Fibroblast of lung (primary cell): ENCODE measurements at regions not wholly inside any gene's neighbourhood (a gene's known extent, or its start where the extent isn't known, plus 50 kb on each side); places are given as distances from the start of the nearest gene placed in this dataset.

Experiments
- DNase-seq, 2 donors: peaks; one replicate each; pipeline versions ENCODE4 v3.0.0 to v3.0.0-alpha.2; 2010; ENCODE audit warnings: low read depth in 2 of 2
- H2AFZ ChIP-seq: 2 replicates; pipeline ENCODE4 v1.5.1; 2012; ENCODE audit warnings: low read length, control low read depth, inconsistent platforms
- H3K27ac ChIP-seq: 2 replicates; pipeline ENCODE4 v1.5.1; 2011; ENCODE audit warnings: low read length, control low read depth; ENCODE audit not compliant: insufficient read depth
- H3K27me3 ChIP-seq: 2 replicates; pipeline ENCODE4 v1.5.1; 2011; ENCODE audit warnings: mild to moderate bottlenecking, low read length; ENCODE audit not compliant: control insufficient read depth, insufficient read depth
- H3K36me3 ChIP-seq: 2 replicates; pipeline ENCODE4 v1.5.1; 2011; ENCODE audit warnings: low read length; ENCODE audit not compliant: control insufficient read depth, insufficient read depth
- H3K4me1 ChIP-seq: 2 replicates; pipeline ENCODE4 v1.5.1; 2011; ENCODE audit warnings: low read length; ENCODE audit not compliant: control insufficient read depth, insufficient read depth; ENCODE audit errors: extremely low read depth
- H3K4me2 ChIP-seq: 2 replicates; pipeline ENCODE4 v1.5.1; 2011; ENCODE audit warnings: low read length, control low read depth; ENCODE audit not compliant: insufficient read depth; ENCODE audit errors: extremely low read depth
- H3K4me3 ChIP-seq, 4 experiments: fragments of 200-600 bp in 1 of 4; sonication (generic) in 1 of 4; replicated peaks in 1 of 4; 2 replicates each; pipeline ENCODE4 v1.5.1; 2011 to 2016; ENCODE audit warnings: low read length in 4 of 4, low read depth in 3 of 4, mild to moderate bottlenecking in 3 of 4, control low read depth in 2 of 4, inconsistent platforms in 1 of 4, mixed read lengths in 1 of 4; ENCODE audit not compliant: insufficient read depth in 1 of 4; ENCODE audit errors: control extremely low read depth in 1 of 4
- H3K79me2 ChIP-seq: 2 replicates; pipeline ENCODE4 v1.5.1; 2012; ENCODE audit warnings: mild to moderate bottlenecking, low read length, inconsistent platforms; ENCODE audit not compliant: control insufficient read depth, insufficient read depth
- H3K9ac ChIP-seq: 2 replicates; pipeline ENCODE4 v1.5.1; 2011; ENCODE audit warnings: mild to moderate bottlenecking, low read length, control low read depth; ENCODE audit not compliant: insufficient read depth
- H3K9me3 ChIP-seq: 2 replicates; pipeline ENCODE4 v1.5.1; 2012; ENCODE audit warnings: low read depth, low read length; ENCODE audit not compliant: control insufficient read depth, insufficient read depth
- H4K20me1 ChIP-seq: 2 replicates; pipeline ENCODE4 v1.5.1; 2011; ENCODE audit warnings: low read length; ENCODE audit not compliant: control insufficient read depth, insufficient read depth; ENCODE audit errors: extremely low read depth
- CTCF ChIP-seq, 2 donors: IDR thresholded peaks in 1 of 2; conservative IDR thresholded peaks in 1 of 2; 1 replicate in 1 of 2; 2 replicates in 1 of 2; pipeline ENCODE4 v1.5.1; 2011 to 2012; ENCODE audit warnings: low read length in 2 of 2, control low read depth in 1 of 2, inconsistent platforms in 1 of 2, low read depth in 1 of 2, mild to moderate bottlenecking in 1 of 2
- EZH2 ChIP-seq: IDR thresholded peaks from 2 replicates; pipeline ENCODE4 v1.5.1; 2012; ENCODE audit warnings: low read length, control low read depth, mild to moderate bottlenecking; ENCODE audit errors: missing control alignments

- Histone ChIP-seq H3K4me1 (no peaks in the 10 kb centered on the region), H3K9me3 (no peaks in the 10 kb centered on the region), H3K4me2 (no peak overlapping the region), H4K20me1 (no peaks in the 10 kb centered on the region), H3K27me3 (no peaks in the 10 kb centered on the region), H3K4me3 (no peak overlapping the region), H3K9ac (no peak overlapping the region), H3K79me2 (no peaks in the 10 kb centered on the region), H3K27ac (no peak overlapping the region), H2AFZ (no peak overlapping the region), H3K36me3 (no peaks in the 10 kb centered on the region)
- no peak for DNase-seq
- TF ChIP-seq EZH2 = no peak
- TF ChIP-seq CTCF (conservative IDR thresholded peaks at IDR 0.05 in 1 of 2, IDR thresholded peaks at IDR 0.05 in 1 of 2; ENCODE audit: low read depth in 1 of 2, low read length in 2 of 2) = no peak
These were observed 771.7 kb upstream of the ADGRB3 start for GRCh38 chr6:67863346-67863745.

GRCh38 chr6:67854098-67854497 lies 781.0 kb upstream of the ADGRB3 start:
- Histone ChIP-seq H4K20me1 (no peaks in the 10 kb centered on the region), H3K27ac (no peak overlapping the region), H3K79me2 (no peaks in the 10 kb centered on the region), H3K36me3 (no peaks in the 10 kb centered on the region), H3K4me2 (no peak overlapping the region), H3K4me1 (no peaks in the 10 kb centered on the region), H3K27me3 (no peaks in the 10 kb centered on the region), H2AFZ (no peak overlapping the region), H3K4me3 (no peak overlapping the region), H3K9ac (no peak overlapping the region), H3K9me3 (no peaks in the 10 kb centered on the region)
- TF ChIP-seq EZH2 = no peak
- TF ChIP-seq CTCF (conservative IDR thresholded peaks at IDR 0.05 in 1 of 2, IDR thresholded peaks at IDR 0.05 in 1 of 2; ENCODE audit: low read depth in 1 of 2, low read length in 2 of 2) = no peak
- peak in 1 of 2 donors; percentile 11 for DNase-seq

GRCh38 chr6:67839818-67840217 lies 795.3 kb upstream of the ADGRB3 start:
- Histone ChIP-seq H4K20me1 (no peaks in the 10 kb centered on the region), H3K4me3 (no peak overlapping the region), H3K27me3 (no peaks in the 10 kb centered on the region), H3K4me1 (no peaks in the 10 kb centered on the region), H2AFZ (no peak overlapping the region), H3K9ac (no peak overlapping the region), H3K9me3 (no peaks in the 10 kb centered on the region), H3K36me3 (no peaks in the 10 kb centered on the region), H3K79me2 (no peaks in the 10 kb centered on the region), H3K27ac (no peak overlapping the region), H3K4me2 (no peak overlapping the region)
- TF ChIP-seq EZH2 = no peak
- no peak for TF ChIP-seq CTCF (conservative IDR thresholded peaks at IDR 0.05 in 1 of 2, IDR thresholded peaks at IDR 0.05 in 1 of 2; ENCODE audit: low read depth in 1 of 2, low read length in 2 of 2)
- DNase-seq = no peak
